ENCODE measurements at regions not wholly inside any gene's neighbourhood (a gene's known extent, or its start where the extent isn't known, plus 50 kb on each side); places are given as distances from the start of the nearest gene placed in this dataset.
"Not testable (repeated sequence)": the region's sequence is repeated elsewhere in the genome, so short reads cannot be mapped to it uniquely, and the experiment has no call there.

- DNase-seq = no peak
Measured at GRCh38 chr6:140032189-140032588, 657.7 kb upstream of the CITED2 start.

- DNase-seq = no peak
Measured at GRCh38 chr6:140029551-140029950, 655.1 kb upstream of the CITED2 start.

- DNase-seq = no peak
Measured at GRCh38 chr6:140027219-140027618, 652.8 kb upstream of the CITED2 start.

- no peak for DNase-seq
Measured at GRCh38 chr6:140026546-140026945, 652.1 kb upstream of the CITED2 start.

GRCh38 chr6:140025171-140025570 lies 650.7 kb upstream of the CITED2 start:
- no peak for DNase-seq

GRCh38 chr6:140020207-140020791 lies 645.9 kb upstream of the CITED2 start:
- no peak for DNase-seq

GRCh38 chr6:140018588-140018987 lies 644.1 kb upstream of the CITED2 start:
- no peak for DNase-seq

GRCh38 chr6:140017470-140017869 lies 643.0 kb upstream of the CITED2 start:
- no peak for DNase-seq

- no peak for DNase-seq
Measured at GRCh38 chr6:140012150-140012549, 637.7 kb upstream of the CITED2 start.

- no peak for DNase-seq
Measured at GRCh38 chr6:140011537-140011936, 637.1 kb upstream of the CITED2 start.

GRCh38 chr6:140009286-140009685 lies 634.8 kb upstream of the CITED2 start:
- DNase-seq = no peak

GRCh38 chr6:140007525-140007924 lies 633.1 kb upstream of the CITED2 start:
- DNase-seq = no peak

GRCh38 chr6:140003217-140003616 lies 628.8 kb upstream of the CITED2 start:
- no peak for DNase-seq

GRCh38 chr6:140002396-140003022 lies 628.1 kb upstream of the CITED2 start:
- DNase-seq = no peak

GRCh38 chr6:140001821-140002341 lies 627.4 kb upstream of the CITED2 start:
- no peak for DNase-seq

GRCh38 chr6:140001005-140001404 lies 626.6 kb upstream of the CITED2 start:
- no peak for DNase-seq

GRCh38 chr6:139999661-140000060 lies 625.2 kb upstream of the CITED2 start:
- not testable (repeated sequence) for DNase-seq

- not testable (repeated sequence) for DNase-seq
Measured at GRCh38 chr6:139998478-139998877, 624.0 kb upstream of the CITED2 start.

- DNase-seq = no peak
Measured at GRCh38 chr6:139996253-139996834, 621.9 kb upstream of the CITED2 start.

- no peak for DNase-seq
Measured at GRCh38 chr6:139994998-139995397, 620.5 kb upstream of the CITED2 start.

GRCh38 chr6:139990856-139991465 lies 616.5 kb upstream of the CITED2 start:
- DNase-seq = no peak

GRCh38 chr6:139990026-139990686 lies 615.7 kb upstream of the CITED2 start:
- no peak for DNase-seq

- no peak for DNase-seq
Measured at GRCh38 chr6:139988685-139989084, 614.2 kb upstream of the CITED2 start.
